ENCODE measurements at regions not wholly inside any gene's neighbourhood (a gene's known extent, or its start where the extent isn't known, plus 50 kb on each side); places are given as distances from the start of the nearest gene placed in this dataset.

- TF ChIP-seq CTCF (IDR thresholded peaks at IDR 0.05) (no peak), EZH2 (IDR thresholded peaks at IDR 0.05; ENCODE audit: borderline replicate concordance, insufficient read depth, low read depth, low read length, poor library complexity, severe bottlenecking) (no peak)
Observed at GRCh38 chr2:155908567-155908966, 424.0 kb downstream of the NR4A2 start.

All from B cell (primary cell).